HEK293 (cell line): ENCODE measurements at regions not wholly inside any gene's neighbourhood (a gene's known extent, or its start where the extent isn't known, plus 50 kb on each side); places are given as distances from the start of the nearest gene placed in this dataset.

ENCODE experiments used
- CTCF ChIA-PET: fragments of 350-600 bp; formaldehyde crosslinking; extraction: SDS; loops from one replicate; lab custom pipeline; 2021; ENCODE audit warnings: antibody characterized with exemption; lab: Yijun Ruan, JAX
- POLR2A ChIA-PET: fragments of 300-600 bp; formaldehyde crosslinking; extraction: SDS; loops from one replicate; lab custom pipeline; 2020; ENCODE audit warnings: antibody characterized with exemption, inconsistent platforms; lab: Yijun Ruan, JAX
- H3K27ac ChIP-seq: fragments of 200-500 bp; sonication (Bioruptor generic); 2 replicates; pipeline ENCODE4 v1.5.1; 2014; ENCODE audit warnings: low read depth, low read length, control low read depth, inconsistent platforms; ENCODE audit errors: extremely low read depth
- H3K36me3 ChIP-seq, 2 experiments: fragments of 200-500 bp in 1 of 2; sonication (Bioruptor generic) in 1 of 2; 1 replicate in 1 of 2; 2 replicates in 1 of 2; pipeline ENCODE4 v1.5.1; 2014 to 2017; ENCODE audit warnings: inconsistent platforms in 2 of 2, low read length in 2 of 2; ENCODE audit not compliant: control insufficient read depth in 2 of 2, insufficient read depth in 1 of 2
- H3K4me1 ChIP-seq: fragments of 200-500 bp; sonication (Bioruptor generic); 2 replicates; pipeline ENCODE4 v1.5.1; 2014; ENCODE audit warnings: mild to moderate bottlenecking, low read length, inconsistent platforms; ENCODE audit not compliant: control insufficient read depth, insufficient read depth
- H3K4me3 ChIP-seq: 2 replicates; pipeline ENCODE4 v1.5.1; 2011; ENCODE audit warnings: low read depth, mild to moderate bottlenecking, control low read depth, low read length, moderate library complexity
- H3K9me3 ChIP-seq: fragments of 200-500 bp; sonication (Bioruptor generic); 2 replicates; pipeline ENCODE4 v1.5.1; 2014; ENCODE audit warnings: low read depth, low read length, inconsistent platforms; ENCODE audit not compliant: control insufficient read depth, insufficient read depth
- GLIS1 ChIP-seq: fragments of 450-650 bp; formaldehyde crosslinking; IDR thresholded peaks from 2 replicates; pipeline ENCODE4 v1.5.1; 2016; ENCODE audit warnings: missing biosample characterization, missing genetic modification characterization
- GLIS2 ChIP-seq: fragments of 450-650 bp; formaldehyde crosslinking; IDR thresholded peaks from 2 replicates; pipeline ENCODE4 v1.5.1; 2016; ENCODE audit warnings: missing biosample characterization, missing genetic modification characterization
- TRIM28 ChIP-seq: IDR thresholded peaks from 2 replicates; pipeline ENCODE4 v1.6.1; 2011; ENCODE audit warnings: low read length, control low read depth, borderline replicate concordance
- WT1 ChIP-seq: fragments of 450-650 bp; formaldehyde crosslinking; IDR thresholded peaks from 2 replicates; pipeline ENCODE4 v1.5.1; 2016; ENCODE audit warnings: missing biosample characterization, missing genetic modification characterization
- ZBTB17 ChIP-seq: fragments of 450-650 bp; formaldehyde crosslinking; IDR thresholded peaks from 2 replicates; pipeline ENCODE4 v1.5.1; 2016; ENCODE audit warnings: missing biosample characterization, missing genetic modification characterization
- ZNF175 ChIP-seq: fragments of 450-650 bp; formaldehyde crosslinking; IDR thresholded peaks from 2 replicates; pipeline ENCODE4 v1.5.1; 2016; ENCODE audit warnings: missing biosample characterization, missing genetic modification characterization
- ZNF184 ChIP-seq: fragments of 450-650 bp; IDR thresholded peaks from 2 replicates; pipeline ENCODE4 v1.5.1; 2018; ENCODE audit warnings: missing biosample characterization, mild to moderate bottlenecking, missing genetic modification characterization
- ZNF19 ChIP-seq: fragments of 450-650 bp; formaldehyde crosslinking; IDR thresholded peaks from 2 replicates; pipeline ENCODE4; 2016; ENCODE audit warnings: missing biosample characterization, missing genetic modification characterization, low read depth
- ZNF211 ChIP-seq: fragments of 450-650 bp; formaldehyde crosslinking; IDR thresholded peaks from 2 replicates; pipeline ENCODE4 v1.5.1; 2016; ENCODE audit warnings: low read depth, missing biosample characterization, missing genetic modification characterization
- ZNF514 ChIP-seq: fragments of 450-650 bp; formaldehyde crosslinking; IDR thresholded peaks from 2 replicates; pipeline ENCODE4 v1.5.1; 2016; ENCODE audit warnings: missing biosample characterization, missing genetic modification characterization
- ZNF549 ChIP-seq: fragments of 450-650 bp; IDR thresholded peaks from 2 replicates; pipeline ENCODE4 v1.5.1; 2018; ENCODE audit warnings: missing biosample characterization, missing genetic modification characterization, mild to moderate bottlenecking, inconsistent platforms, moderate library complexity
- ZNF76 ChIP-seq: fragments of 450-650 bp; formaldehyde crosslinking; IDR thresholded peaks from 2 replicates; pipeline ENCODE4; 2016; ENCODE audit warnings: low read depth, missing biosample characterization, missing genetic modification characterization, borderline replicate concordance
- ZNF776 ChIP-seq: fragments of 450-650 bp; formaldehyde crosslinking; IDR thresholded peaks from 2 replicates; pipeline ENCODE4 v1.5.0; 2017; ENCODE audit warnings: missing biosample characterization, missing genetic modification characterization, borderline replicate concordance
- ZNF791 ChIP-seq: fragments of 450-650 bp; formaldehyde crosslinking; IDR thresholded peaks from 2 replicates; pipeline ENCODE4 v1.5.1; 2016; ENCODE audit warnings: missing biosample characterization, missing genetic modification characterization
- TF ChIP-seq, protein P1 (sequence below): fragments of 450-650 bp; formaldehyde crosslinking; IDR thresholded peaks from 2 replicates; pipeline ENCODE4 v1.5.1; 2016; ENCODE audit warnings: missing biosample characterization, missing genetic modification characterization
- TF ChIP-seq, protein P2 (sequence below): fragments of 450-650 bp; formaldehyde crosslinking; IDR thresholded peaks from 2 replicates; pipeline ENCODE4 v1.5.1; 2016; ENCODE audit warnings: missing biosample characterization, missing genetic modification characterization
- TF ChIP-seq, protein P3 (sequence below): fragments of 450-650 bp; formaldehyde crosslinking; IDR thresholded peaks from 2 replicates; pipeline ENCODE4 v1.5.1; 2017; ENCODE audit warnings: missing biosample characterization, missing genetic modification characterization
- TF ChIP-seq, protein P4 (sequence below): sonication (generic); formaldehyde crosslinking; IDR thresholded peaks from 2 replicates; pipeline ENCODE4 v1.8.1; 2022; ENCODE audit warnings: mild to moderate bottlenecking, moderate library complexity, missing genetic modification reagents

DNA sequence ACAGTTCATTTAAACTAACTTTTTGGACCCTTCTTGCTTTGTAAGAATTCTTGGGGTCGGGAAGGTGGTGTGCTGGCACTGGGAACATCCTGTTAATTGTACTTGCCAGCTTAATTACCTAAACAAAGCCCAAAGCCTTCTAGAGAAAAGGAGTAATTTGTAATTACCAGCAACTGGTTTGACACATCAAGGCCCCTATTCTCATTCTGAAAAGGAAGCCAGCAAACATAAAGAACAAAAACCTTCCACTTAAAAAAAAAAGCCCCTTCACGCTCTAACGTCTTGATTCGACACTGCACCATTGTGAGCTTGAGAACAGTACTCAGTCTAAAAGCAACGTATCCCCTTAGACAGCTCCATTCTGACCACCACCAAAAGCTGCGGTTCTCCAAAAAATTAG, 74.7 kb upstream of the RPH3AL start (continued):
- TF ChIP-seq, protein P1, sequence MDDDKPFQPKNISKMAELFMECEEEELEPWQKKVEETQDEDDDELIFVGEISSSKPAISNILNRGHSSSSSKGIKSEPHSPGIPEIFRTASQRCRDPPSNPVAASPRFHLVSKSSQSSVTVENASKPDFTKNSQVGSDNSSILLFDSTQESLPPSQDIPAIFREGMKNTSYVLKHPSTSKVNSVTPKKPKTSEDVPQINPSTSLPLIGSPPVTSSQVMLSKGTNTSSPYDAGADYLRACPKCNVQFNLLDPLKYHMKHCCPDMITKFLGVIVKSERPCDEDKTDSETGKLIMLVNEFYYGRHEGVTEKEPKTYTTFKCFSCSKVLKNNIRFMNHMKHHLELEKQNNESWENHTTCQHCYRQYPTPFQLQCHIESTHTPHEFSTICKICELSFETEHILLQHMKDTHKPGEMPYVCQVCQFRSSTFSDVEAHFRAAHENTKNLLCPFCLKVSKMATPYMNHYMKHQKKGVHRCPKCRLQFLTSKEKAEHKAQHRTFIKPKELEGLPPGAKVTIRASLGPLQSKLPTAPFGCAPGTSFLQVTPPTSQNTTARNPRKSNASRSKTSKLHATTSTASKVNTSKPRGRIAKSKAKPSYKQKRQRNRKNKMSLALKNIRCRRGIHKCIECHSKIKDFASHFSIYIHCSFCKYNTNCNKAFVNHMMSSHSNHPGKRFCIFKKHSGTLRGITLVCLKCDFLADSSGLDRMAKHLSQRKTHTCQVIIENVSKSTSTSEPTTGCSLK (tag by site-specific recombination): no peak
- TF ChIP-seq ZNF175 (tag by site-specific recombination) (no peak), ZNF19 (tag by site-specific recombination) (no peak), ZNF776 (tag by site-specific recombination) (no peak)
- TF ChIP-seq, protein P2, sequence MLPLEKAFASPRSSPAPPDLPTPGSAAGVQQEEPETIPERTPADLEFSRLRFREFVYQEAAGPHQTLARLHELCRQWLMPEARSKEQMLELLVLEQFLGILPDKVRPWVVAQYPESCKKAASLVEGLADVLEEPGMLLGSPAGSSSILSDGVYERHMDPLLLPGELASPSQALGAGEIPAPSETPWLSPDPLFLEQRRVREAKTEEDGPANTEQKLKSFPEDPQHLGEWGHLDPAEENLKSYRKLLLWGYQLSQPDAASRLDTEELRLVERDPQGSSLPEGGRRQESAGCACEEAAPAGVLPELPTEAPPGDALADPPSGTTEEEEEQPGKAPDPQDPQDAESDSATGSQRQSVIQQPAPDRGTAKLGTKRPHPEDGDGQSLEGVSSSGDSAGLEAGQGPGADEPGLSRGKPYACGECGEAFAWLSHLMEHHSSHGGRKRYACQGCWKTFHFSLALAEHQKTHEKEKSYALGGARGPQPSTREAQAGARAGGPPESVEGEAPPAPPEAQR: no peak

DNA sequence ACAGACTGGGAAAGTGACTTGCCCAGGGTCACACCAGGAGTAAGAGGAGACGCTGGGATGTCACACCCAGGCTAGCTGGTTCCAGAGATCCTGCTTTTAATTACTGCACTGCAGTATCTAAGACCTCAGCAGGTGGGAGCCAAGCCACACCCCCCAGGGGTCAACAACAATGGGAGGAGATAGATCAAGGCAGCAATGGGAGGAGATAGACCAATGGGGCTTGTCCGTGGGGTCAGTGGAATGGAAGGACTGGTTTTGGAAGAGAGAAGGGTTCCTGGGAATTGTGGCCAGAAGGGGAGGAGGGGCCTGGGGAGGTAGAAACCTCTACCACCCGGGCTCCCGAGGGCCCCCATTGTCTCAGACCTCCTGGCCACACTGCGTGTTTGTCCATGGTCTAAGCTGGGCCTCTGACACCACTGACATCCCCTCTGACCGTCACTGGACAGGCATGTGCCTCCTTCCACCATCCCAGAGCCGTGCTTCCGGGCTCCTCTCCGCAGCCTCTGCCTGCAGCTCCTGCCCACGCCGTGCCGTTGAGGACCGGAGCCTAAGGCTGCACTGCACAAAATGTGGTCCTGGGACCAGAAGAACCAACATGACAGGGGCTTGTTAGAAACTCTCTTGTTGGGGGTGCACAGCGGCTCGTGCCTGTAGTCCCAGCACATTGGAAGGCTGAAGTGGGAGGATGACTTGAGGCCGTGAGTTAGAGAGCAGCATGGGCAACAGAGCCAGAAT, 69.8 kb upstream of the RPH3AL start:
- Histone ChIP-seq H3K4me1 (no peaks in the 10 kb centered on the region), H3K36me3 (no peaks in the 10 kb centered on the region), H3K27ac (no peak overlapping the region), H3K4me3 (no peak overlapping the region), H3K9me3 (no peaks in the 10 kb centered on the region)
- ChIA-PET POLR2A (interaction anchor here (1.2 kb wide), 1 partner anchor 10 kb away, joined by 7 read pairs; no protein-coding TSS in a partner anchor), CTCF (interaction anchor here (0.6 to 2.2 kb wide), 5 partner anchors 10 to 577 kb away, joined by 3 to 16 read pairs (median 4); no protein-coding TSS in a partner anchor)
- no peak for TF ChIP-seq ZBTB17 (tag by site-specific recombination)
- TF ChIP-seq, protein P3, sequence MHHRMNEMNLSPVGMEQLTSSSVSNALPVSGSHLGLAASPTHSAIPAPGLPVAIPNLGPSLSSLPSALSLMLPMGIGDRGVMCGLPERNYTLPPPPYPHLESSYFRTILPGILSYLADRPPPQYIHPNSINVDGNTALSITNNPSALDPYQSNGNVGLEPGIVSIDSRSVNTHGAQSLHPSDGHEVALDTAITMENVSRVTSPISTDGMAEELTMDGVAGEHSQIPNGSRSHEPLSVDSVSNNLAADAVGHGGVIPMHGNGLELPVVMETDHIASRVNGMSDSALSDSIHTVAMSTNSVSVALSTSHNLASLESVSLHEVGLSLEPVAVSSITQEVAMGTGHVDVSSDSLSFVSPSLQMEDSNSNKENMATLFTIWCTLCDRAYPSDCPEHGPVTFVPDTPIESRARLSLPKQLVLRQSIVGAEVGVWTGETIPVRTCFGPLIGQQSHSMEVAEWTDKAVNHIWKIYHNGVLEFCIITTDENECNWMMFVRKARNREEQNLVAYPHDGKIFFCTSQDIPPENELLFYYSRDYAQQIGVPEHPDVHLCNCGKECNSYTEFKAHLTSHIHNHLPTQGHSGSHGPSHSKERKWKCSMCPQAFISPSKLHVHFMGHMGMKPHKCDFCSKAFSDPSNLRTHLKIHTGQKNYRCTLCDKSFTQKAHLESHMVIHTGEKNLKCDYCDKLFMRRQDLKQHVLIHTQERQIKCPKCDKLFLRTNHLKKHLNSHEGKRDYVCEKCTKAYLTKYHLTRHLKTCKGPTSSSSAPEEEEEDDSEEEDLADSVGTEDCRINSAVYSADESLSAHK (tag by site-specific recombination): 0 out of 2 replicates have a peak, but pooled peaks have one; percentile 11
- TF ChIP-seq ZNF791 (tag by site-specific recombination): no peak
- 0 out of 2 replicates have a peak, but pooled peaks have one; percentile 20 for TF ChIP-seq GLIS2
- TF ChIP-seq ZNF549: no peak
- TF ChIP-seq ZNF211 (tag by site-specific recombination): no peak
- no peak for TF ChIP-seq ZNF76 (tag by site-specific recombination)
- TF ChIP-seq GLIS1 (tag by site-specific recombination): peak; percentile 62
- no peak for TF ChIP-seq ZNF184 (tag by site-specific recombination)
- TF ChIP-seq, protein P4, sequence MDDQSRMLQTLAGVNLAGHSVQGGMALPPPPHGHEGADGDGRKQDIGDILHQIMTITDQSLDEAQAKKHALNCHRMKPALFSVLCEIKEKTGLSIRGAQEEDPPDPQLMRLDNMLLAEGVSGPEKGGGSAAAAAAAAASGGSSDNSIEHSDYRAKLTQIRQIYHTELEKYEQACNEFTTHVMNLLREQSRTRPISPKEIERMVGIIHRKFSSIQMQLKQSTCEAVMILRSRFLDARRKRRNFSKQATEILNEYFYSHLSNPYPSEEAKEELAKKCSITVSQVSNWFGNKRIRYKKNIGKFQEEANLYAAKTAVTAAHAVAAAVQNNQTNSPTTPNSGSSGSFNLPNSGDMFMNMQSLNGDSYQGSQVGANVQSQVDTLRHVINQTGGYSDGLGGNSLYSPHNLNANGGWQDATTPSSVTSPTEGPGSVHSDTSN (CRISPR knock-in tag): no peak
- no peak for TF ChIP-seq WT1 (tag by site-specific recombination)
- no peak for TF ChIP-seq ZNF514 (tag by site-specific recombination)
- no peak for TF ChIP-seq TRIM28
